NCI-H2196 treated with DMSO at 0.1 percent for 48 hours (cell line): ENCODE measurements at regions not wholly inside any gene's neighbourhood (a gene's known extent, or its start where the extent isn't known, plus 50 kb on each side); places are given as distances from the start of the nearest gene placed in this dataset.

Source experiments
- DNase-seq: peaks from one replicate; lab custom pipeline; 2025; ENCODE audit not compliant: unreplicated experiment; lab: John Stamatoyannopoulos, UW

- DNase-seq, result no peak
Observed at GRCh38 chr3:30352410-30353318, 253.7 kb upstream of the TGFBR2 start.

- no peak for DNase-seq
Observed at GRCh38 chr3:30353711-30354467, 252.5 kb upstream of the TGFBR2 start.

- DNase-seq, result no peak
Observed at GRCh38 chr3:30354513-30354912, 251.9 kb upstream of the TGFBR2 start.

DNA sequence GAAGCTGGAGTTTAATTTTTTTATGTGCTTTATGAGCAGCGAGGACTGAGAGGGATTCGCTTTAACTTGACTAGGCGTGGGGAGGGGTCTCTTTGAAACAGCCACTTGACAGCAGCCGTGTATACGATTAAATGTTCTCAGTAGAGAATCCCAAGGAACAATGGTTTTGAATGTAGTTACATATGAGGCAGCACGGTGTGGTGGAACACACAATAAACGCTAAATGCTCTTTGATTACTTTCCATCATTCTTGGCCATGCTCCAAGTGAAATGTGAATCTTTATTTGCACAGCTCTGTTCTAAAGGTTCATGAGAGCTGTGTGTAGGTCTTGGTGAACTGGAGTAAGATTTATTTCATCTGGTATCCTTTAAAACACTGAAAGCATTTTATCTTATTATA, 251.4 kb upstream of the TGFBR2 start:
- no peak for DNase-seq

- DNase-seq, result no peak
Observed at GRCh38 chr3:30355622-30356021, 250.8 kb upstream of the TGFBR2 start.

GRCh38 chr3:30356866-30357753, 249.3 kb upstream of the TGFBR2 start:
- DNase-seq, result no peak

GRCh38 chr3:30357897-30358296, 248.5 kb upstream of the TGFBR2 start:
- no peak for DNase-seq

DNA sequence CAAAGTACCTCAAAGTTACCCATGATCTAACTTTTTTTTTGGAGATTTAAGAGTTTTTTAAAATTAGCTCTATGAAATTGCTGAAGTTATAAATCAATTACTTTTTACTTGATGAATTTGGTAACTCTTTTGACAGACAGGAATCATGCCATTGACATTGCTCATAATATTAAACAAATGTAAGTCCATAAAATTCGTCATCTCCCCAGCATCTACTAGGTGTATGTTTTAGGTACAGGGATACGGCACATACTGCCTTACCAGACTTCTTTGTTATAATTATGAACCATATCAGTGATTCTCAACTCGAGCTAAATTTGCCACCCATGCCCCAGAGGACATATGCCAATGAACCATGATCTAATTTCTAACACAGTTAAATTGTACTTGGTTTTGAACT, 247.5 kb upstream of the TGFBR2 start:
- DNase-seq, result no peak

DNA sequence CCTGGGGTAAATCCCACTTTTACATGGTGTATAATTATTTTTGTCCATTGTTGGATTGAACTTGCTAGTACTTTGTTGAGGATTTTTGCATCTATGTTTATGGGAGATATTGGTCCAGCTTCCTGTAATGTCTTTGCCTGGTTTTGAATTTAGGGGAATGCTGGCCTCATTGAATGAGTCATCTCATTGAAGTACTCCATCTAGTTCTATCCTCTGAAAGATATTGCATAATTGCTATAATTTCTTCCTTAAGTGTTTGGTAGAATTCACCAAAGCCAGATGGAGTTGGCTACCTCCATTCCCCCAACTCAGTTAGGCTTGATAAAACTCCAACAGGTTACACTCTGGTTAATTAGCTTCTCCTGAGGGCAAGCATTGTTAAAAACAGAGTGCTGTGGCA, 237.4 kb upstream of the TGFBR2 start:
- no peak for DNase-seq

DNA sequence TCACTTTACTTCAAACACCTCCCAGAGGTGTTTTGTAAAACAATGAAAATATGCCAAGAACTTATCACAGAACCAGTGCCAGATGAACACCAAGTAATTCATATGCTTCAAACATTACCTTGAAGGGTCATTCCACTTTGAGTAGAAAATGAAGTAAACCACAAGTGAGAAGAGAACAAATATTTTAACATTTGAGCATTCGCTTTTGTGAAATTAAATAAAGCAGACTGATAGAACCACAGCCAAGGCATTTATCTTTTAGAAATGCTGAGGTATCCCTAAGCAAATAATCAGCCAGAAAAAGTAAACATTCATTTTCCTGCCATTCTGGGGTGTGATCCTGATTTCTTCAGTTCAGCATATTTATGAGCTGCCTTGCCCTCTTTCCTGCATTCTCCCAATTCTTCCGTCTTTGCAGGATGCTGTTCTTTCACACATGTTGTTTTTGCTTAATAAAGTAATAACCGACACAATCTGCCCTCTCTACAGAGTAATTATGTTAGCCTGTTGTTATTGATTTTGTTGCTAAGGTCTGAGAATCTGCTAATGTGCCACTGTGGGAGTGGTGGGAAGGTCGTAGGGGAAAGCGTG, 235.6 kb upstream of the TGFBR2 start:
- no peak for DNase-seq

- DNase-seq, result no peak
Observed at GRCh38 chr3:30372837-30373236, 233.6 kb upstream of the TGFBR2 start.

DNA sequence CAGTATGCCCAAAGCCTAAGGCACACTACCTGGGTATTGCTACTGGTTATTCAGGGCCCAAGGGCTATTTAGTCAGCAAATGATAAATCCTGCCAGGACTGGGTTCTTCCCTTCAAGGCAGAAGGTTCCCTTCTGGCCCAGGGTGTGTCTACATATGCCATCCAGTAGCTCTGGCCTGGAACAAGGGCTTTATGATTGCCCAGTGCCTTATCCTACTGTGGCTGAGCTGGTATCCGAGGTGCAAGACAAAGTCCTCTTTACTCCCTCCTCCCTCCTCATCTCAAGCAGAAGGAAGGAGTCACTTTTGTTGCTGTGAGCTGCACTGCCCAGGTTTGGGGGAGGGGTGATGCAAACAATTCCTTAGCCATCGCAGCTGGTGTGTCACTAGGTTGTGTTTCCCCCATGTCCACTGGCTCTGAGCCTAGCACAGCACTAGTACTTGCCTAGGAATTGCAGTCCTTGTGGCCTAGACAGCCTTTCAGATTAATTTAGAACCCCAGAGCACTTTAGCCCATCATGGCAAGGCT, 221.8 kb upstream of the TGFBR2 start:
- DNase-seq, result no peak

DNA sequence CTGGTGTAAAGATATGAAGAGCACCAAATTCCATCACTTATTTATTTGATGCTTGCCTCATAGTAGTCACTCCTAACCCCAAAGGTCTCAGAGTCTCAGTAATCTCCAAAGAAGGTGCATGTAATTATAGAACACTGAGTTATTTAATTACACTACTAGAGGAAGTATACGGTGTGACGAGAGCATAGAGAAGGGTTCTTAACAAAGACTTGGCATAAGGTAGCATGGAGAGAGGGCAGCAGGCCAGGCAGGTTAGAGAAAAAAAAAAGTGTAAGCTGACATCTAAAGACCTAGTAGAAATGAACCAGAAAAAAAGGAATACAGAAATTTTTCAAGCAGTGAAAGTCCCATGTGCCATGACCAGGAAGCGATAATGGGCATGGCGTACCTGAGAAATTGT, 213.3 kb upstream of the TGFBR2 start:
- no peak for DNase-seq

DNA sequence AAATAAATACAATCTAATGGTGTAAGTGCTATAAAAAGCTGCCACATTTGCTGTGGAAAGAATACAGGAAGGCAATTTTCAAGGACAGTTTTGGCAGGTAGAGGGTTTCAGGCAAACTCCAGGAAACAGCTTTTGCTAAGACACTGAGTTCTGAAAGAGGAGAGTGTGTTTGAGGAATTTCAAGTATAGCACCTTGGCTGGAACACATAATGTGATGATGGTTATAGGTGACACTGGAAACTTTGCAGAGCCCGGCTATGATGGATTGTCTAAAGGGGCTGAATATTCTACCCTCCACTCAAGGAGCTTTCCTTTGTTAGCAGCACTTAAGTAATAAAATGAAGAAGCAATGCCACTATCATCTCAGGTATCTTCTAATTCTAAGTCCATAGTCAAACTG, 209.4 kb upstream of the TGFBR2 start:
- DNase-seq, result no peak

DNA sequence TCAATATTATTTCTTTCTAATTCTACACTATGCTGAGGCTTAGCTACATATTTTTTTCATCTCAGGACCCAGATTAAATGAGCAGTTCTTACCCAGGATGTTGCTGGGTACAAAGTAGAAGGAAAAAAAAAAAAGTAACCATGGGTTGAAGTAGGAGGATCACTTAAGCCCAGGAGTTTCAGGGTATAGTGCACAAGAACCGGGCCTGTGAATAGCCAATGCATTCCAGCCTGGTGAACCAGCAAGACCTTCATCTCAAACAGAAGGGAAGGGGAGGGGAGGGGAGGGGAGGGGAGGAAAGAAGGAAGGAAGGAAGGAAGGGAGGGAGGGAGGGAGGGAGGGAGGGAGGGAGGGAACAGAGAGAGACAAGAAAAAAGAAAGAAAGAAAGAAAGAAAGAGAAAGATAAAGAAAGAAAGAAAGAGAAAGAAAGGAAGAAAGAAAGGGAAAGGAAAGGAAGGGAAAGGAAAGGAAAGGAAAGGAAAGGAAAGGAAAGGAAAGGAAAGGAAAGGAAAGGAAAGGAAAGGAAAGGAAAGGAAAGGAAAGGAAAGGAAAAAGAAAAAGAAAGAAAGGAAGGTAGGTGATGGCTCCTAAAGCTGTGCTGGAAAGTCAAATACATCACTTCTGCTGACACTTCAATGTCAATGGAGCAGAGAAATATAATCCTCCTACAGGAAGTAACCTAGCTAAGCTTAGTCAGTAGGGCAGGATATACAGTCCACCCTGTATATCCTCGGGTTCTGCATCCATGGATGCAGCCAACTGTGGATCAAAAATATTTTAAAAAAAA, 206.8 kb upstream of the TGFBR2 start:
- DNase-seq, result no peak

GRCh38 chr3:30400926-30401325, 205.5 kb upstream of the TGFBR2 start:
- DNase-seq, result no peak

GRCh38 chr3:30401971-30402370, 204.4 kb upstream of the TGFBR2 start:
- no peak for DNase-seq

GRCh38 chr3:30407651-30408050, 198.8 kb upstream of the TGFBR2 start:
- no peak for DNase-seq

DNA sequence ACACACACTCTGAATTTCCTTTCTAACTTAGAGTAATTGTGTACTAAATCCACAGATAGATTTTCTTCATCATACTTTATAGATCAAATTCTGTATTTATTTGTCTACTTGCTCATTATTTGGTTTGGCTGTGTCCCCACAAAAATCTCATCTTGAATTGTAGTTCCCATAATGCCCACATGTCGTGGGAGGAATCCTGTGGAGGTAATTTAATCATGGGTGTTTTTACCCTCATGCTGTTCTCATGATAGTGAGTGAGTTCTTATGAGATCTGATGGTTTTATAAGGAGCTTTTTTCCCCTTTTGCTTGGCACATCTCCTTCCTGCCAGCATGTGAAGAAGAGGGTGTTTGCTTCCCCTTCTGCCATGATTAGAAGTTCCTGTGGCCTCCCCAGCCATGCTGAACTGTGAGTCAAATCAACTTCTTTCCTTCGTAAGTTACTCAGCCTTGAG, 198.3 kb upstream of the TGFBR2 start:
- DNase-seq, result no peak

DNA sequence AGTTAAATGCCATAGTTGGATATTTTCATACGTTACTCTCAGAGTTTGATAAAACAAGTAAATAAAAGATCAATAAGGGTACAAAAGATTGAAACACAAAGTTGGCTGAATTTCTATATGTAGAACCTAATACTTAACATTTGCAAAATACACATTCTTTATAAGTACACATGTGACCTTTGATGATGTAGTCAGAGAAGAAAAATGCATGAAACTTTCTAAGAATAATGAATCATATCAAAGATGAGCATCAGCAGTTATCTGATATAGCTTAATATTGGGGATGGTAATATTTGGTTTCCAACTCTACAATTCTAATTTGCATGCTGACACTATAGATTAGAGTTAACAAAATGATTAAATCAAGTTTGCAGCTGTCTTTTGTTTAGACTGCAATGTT, 188.0 kb upstream of the TGFBR2 start:
- no peak for DNase-seq
